ENCODE measurements at regions not wholly inside any gene's neighbourhood (a gene's known extent, or its start where the extent isn't known, plus 50 kb on each side); places are given as distances from the start of the nearest gene placed in this dataset.
"Not testable (repeated sequence)": the region's sequence is repeated elsewhere in the genome, so short reads cannot be mapped to it uniquely, and the experiment has no call there.

DNA sequence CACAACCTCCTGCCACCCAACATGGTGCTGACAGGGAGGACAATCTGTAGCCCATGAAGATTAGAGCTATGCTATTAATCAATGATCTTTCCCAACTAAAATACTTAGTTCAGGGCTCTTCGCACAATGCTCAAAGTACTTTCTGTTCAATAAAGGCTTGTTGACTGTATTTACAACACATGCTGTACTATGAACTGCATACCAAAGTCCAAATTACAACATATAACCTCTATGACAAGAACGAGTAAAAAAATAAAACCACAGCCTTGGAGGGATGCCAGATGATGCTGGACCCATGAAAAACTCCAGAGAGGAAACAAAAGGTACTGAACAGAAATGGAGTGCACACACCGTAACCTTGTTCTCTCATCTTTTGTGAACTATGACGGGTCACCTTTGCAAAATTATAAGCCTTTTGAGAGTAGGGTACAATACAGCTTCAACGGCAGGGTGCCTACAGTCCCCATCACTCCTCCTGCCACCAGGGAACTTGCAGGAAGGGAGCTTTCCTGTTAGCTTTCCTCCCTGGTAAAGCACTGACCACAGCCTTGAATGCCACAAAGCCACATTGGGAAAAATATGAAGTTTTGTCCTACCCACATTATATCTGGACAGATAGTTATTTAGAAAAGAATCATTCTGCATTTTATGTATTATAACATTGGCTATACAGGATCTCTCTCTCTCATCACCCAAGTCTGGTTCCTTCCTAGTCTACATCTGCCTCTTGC, 175.6 kb downstream of the NRIP1 start:
- H3K27me3 ChIP-seq, result no peaks in the 10 kb centered on the region
- no peaks in the 10 kb centered on the region for H3K36me3 ChIP-seq
- DNase-seq (ENCODE audit: low spot score), result no peak
- peaks cover 0 to 12% of the 10 kb centered on the region in 2 donors for H3K4me1 ChIP-seq
- TF ChIP-seq CTCF (IDR thresholded peaks at IDR 0.05), result no peak
- no peak overlapping the region for H3K27ac ChIP-seq
- H3K4me3 ChIP-seq, result no peak overlapping the region
- H3K9me3 ChIP-seq, result no peaks in the 10 kb centered on the region

- Histone ChIP-seq H3K36me3 (no peaks in the 10 kb centered on the region), H3K4me1 (peaks cover 0 to 12% of the 10 kb centered on the region in 2 donors), H3K27ac (no peak overlapping the region)
Observed at GRCh38 chr21:14888202-14888601, 176.6 kb downstream of the NRIP1 start.

DNA sequence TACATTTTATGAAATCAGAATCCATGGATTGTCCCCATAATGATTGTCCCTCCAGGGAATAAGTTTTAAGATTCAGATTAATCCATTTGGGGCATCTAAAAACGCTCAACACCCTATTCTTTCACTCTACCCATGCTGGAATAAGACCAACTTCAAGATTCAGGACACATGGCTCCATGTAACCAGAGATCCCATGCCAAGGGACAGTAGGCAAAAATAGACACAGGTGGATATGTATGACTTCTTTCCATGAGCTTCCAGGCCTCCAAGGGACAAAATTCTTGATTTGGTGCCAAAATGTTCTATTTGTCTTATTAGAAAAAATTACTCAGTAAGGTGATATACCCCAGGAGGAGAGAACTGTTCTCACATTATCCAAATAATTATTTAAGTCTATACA, 178.8 kb downstream of the NRIP1 start:
- no peaks in the 10 kb centered on the region for H3K9me3 ChIP-seq
- H3K36me3 ChIP-seq, result no peaks in the 10 kb centered on the region
- peaks cover 0 to 12% of the 10 kb centered on the region in 2 donors for H3K4me1 ChIP-seq
- TF ChIP-seq CTCF (IDR thresholded peaks at IDR 0.05), result no peak
- no peak for DNase-seq (ENCODE audit: low spot score)
- H3K4me3 ChIP-seq, result no peak overlapping the region
- no peaks in the 10 kb centered on the region for H3K27me3 ChIP-seq
- no peak overlapping the region for H3K27ac ChIP-seq

More at GRCh38 chr21:14888202-14888601, 176.6 kb downstream of the NRIP1 start:
- no peak overlapping the region for H3K4me3 ChIP-seq
- no peak for DNase-seq (ENCODE audit: low spot score)
- H3K27me3 ChIP-seq, result no peaks in the 10 kb centered on the region
- H3K9me3 ChIP-seq, result no peaks in the 10 kb centered on the region
- no peak for TF ChIP-seq CTCF (IDR thresholded peaks at IDR 0.05)

DNA sequence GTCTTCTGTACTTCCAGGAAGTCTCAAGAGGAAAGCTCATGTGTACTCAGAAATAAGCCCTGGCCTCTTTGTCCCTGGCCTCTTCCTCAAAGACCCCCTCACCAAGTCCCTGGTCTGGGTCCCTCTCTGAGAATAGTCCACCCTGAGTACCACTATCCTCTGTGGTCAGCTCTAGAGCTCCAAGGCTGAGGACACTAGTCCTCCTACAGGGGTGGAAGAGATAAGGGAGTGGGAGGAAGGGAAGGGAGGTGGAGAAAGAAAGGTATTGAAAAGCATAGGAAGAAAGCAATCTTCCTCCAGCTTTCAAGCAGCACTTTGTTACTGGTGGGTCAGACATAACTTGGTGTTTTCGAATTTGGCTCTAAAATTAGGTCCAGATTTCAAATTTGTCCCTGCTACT, 181.4 kb downstream of the NRIP1 start:
- H3K36me3 ChIP-seq, result no peaks in the 10 kb centered on the region
- H3K9me3 ChIP-seq, result no peaks in the 10 kb centered on the region
- no peak for TF ChIP-seq CTCF (IDR thresholded peaks at IDR 0.05)
- peaks cover 0 to 3% of the 10 kb centered on the region in 2 donors for H3K4me1 ChIP-seq
- H3K27me3 ChIP-seq, result no peaks in the 10 kb centered on the region
- DNase-seq (ENCODE audit: low spot score), result no peak
- H3K4me3 ChIP-seq, result no peak overlapping the region
- no peak overlapping the region for H3K27ac ChIP-seq

- not testable (repeated sequence) for H3K36me3 ChIP-seq; DNase-seq (ENCODE audit: low spot score); H3K9me3 ChIP-seq; H3K27me3 ChIP-seq; H3K4me3 ChIP-seq; H3K4me1 ChIP-seq; H3K27ac ChIP-seq
Observed at GRCh38 chr21:14882545-14882944, 182.3 kb downstream of the NRIP1 start.

- Histone ChIP-seq H3K9me3 (no peaks in the 10 kb centered on the region), H3K27ac (no peak overlapping the region), H3K4me1 (peaks cover 0 to 13% of the 10 kb centered on the region in 2 donors), H3K4me3 (no peak overlapping the region), H3K36me3 (no peaks in the 10 kb centered on the region), H3K27me3 (no peaks in the 10 kb centered on the region)
- no peak for DNase-seq (ENCODE audit: low spot score)
- no peak for TF ChIP-seq CTCF (IDR thresholded peaks at IDR 0.05)
Observed at GRCh38 chr21:14881863-14882499, 182.8 kb downstream of the NRIP1 start.
